ENCODE measurements at regions not wholly inside any gene's neighbourhood (a gene's known extent, or its start where the extent isn't known, plus 50 kb on each side); places are given as distances from the start of the nearest gene placed in this dataset.
A peak's percentile ranks its signal among the peaks of the same experiment; 100 is the strongest.

- no peak overlapping the region for H3K27ac Mint-ChIP-seq (ENCODE audit: unreplicated experiment)
- no peaks in the 10 kb centered on the region for H3K4me1 Mint-ChIP-seq
- H3K27me3 Mint-ChIP-seq (ENCODE audit: low read depth), result no peaks in the 10 kb centered on the region
- no peak overlapping the region for H3K4me3 Mint-ChIP-seq
- no peaks in the 10 kb centered on the region for H3K9me3 Mint-ChIP-seq
- no peaks in the 10 kb centered on the region for H3K36me3 Mint-ChIP-seq (ENCODE audit: low read depth)
- DNase-seq (ENCODE audit: low read depth, low spot score), result no peak
- TF ChIP-seq CTCF (conservative IDR thresholded peaks at IDR 0.05), result no peak
Observed at GRCh38 chr1:63717511-63718065, 56.2 kb upstream of the ROR1 start.

GRCh38 chr1:63718541-63718970 is 55.3 kb upstream of the ROR1 start:
- Mint-ChIP-seq H3K4me1 (no peaks in the 10 kb centered on the region), H3K27ac (ENCODE audit: unreplicated experiment) (peak overlapping the region; percentile 2), H3K27me3 (ENCODE audit: low read depth) (no peaks in the 10 kb centered on the region), H3K36me3 (ENCODE audit: low read depth) (no peaks in the 10 kb centered on the region), H3K9me3 (no peaks in the 10 kb centered on the region), H3K4me3 (no peak overlapping the region)
- TF ChIP-seq CTCF (conservative IDR thresholded peaks at IDR 0.05), result no peak
- no peak for DNase-seq (ENCODE audit: low read depth, low spot score)

- Mint-ChIP-seq H3K9me3 (no peaks in the 10 kb centered on the region), H3K4me1 (peaks cover 6% of the 10 kb centered on the region), H3K4me3 (no peak overlapping the region), H3K27ac (ENCODE audit: unreplicated experiment) (no peak overlapping the region), H3K36me3 (ENCODE audit: low read depth) (no peaks in the 10 kb centered on the region), H3K27me3 (ENCODE audit: low read depth) (no peaks in the 10 kb centered on the region)
- no peak for TF ChIP-seq CTCF (conservative IDR thresholded peaks at IDR 0.05)
- no peak for DNase-seq (ENCODE audit: low read depth, low spot score)
Observed at GRCh38 chr1:63721531-63722189, 52.2 kb upstream of the ROR1 start.

GRCh38 chr1:63723602-63724001 is 50.2 kb upstream of the ROR1 start:
- TF ChIP-seq CTCF (conservative IDR thresholded peaks at IDR 0.05), result no peak
- Mint-ChIP-seq H3K4me3 (no peak overlapping the region), H3K9me3 (peaks cover 2% of the 10 kb centered on the region), H3K36me3 (ENCODE audit: low read depth) (no peaks in the 10 kb centered on the region), H3K27me3 (ENCODE audit: low read depth) (no peaks in the 10 kb centered on the region), H3K27ac (ENCODE audit: unreplicated experiment) (no peak overlapping the region), H3K4me1 (peaks cover 6% of the 10 kb centered on the region)
- DNase-seq (ENCODE audit: low read depth, low spot score), result no peak
